OCI-LY3 (cell line): ENCODE measurements at regions not wholly inside any gene's neighbourhood (a gene's known extent, or its start where the extent isn't known, plus 50 kb on each side); places are given as distances from the start of the nearest gene placed in this dataset.

ENCODE experiments used
- CTCF ChIP-seq: fragments of 200-600, 300-600 bp; sonication (generic); IDR thresholded peaks from 2 replicates; pipeline ENCODE4 v1.5.1; 2014; ENCODE audit warnings: antibody characterized with exemption, low read length, low read depth
- EZH2phosphoT487 ChIP-seq: fragments of 200-600 bp; shearing (Covaris generic); IDR thresholded peaks from 2 replicates; pipeline ENCODE4 v1.6.1; 2018; ENCODE audit warnings: antibody characterized with exemption, mixed run types, low read depth

- no peak for TF ChIP-seq CTCF
- no peak for TF ChIP-seq EZH2phosphoT487
Observed at GRCh38 chr3:132879656-132880055, 157.4 kb upstream of the NPHP3 start.
